ENCODE measurements at regions not wholly inside any gene's neighbourhood (a gene's known extent, or its start where the extent isn't known, plus 50 kb on each side); places are given as distances from the start of the nearest gene placed in this dataset.

- Histone ChIP-seq H3K4me3 (no peak overlapping the region), H3K27me3 (ENCODE audit: control insufficient read depth in 2 of 2, insufficient read depth in 2 of 2, low read length in 2 of 2) (no peaks in the 10 kb centered on the region), H2AFZ (ENCODE audit: low read depth, low read length) (no peak overlapping the region), H3K36me3 (ENCODE audit: control insufficient read depth, insufficient read depth, low read length) (no peaks in the 10 kb centered on the region), H3K79me2 (ENCODE audit: control insufficient read depth, insufficient read depth, low read length) (no peaks in the 10 kb centered on the region), H3K9me1 (ENCODE audit: control insufficient read depth, insufficient read depth, low read length) (no peaks in the 10 kb centered on the region), H3K4me1 (replicated peaks in 1 of 2; ENCODE audit: control insufficient read depth in 2 of 2, insufficient read depth in 2 of 2, low read length in 2 of 2) (no peaks in the 10 kb centered on the region), H3K9me3 (replicated peaks; ENCODE audit: control insufficient read depth, insufficient read depth, low read depth, low read length) (no peaks in the 10 kb centered on the region), H3K9ac (ENCODE audit: insufficient read depth in 1 of 2, low read depth in 2 of 2, low read length in 2 of 2) (no peak overlapping the region), H3K4me2 (ENCODE audit: insufficient read depth, low read length) (no peak overlapping the region), H3K27ac (ENCODE audit: extremely low read depth, low read depth, low read length) (no peak overlapping the region), H4K20me1 (replicated peaks; ENCODE audit: control insufficient read depth, insufficient read depth, low read length) (no peaks in the 10 kb centered on the region)
- DNase-seq (ENCODE audit: extremely low read depth in 1 of 4, low spot score in 3 of 4), result no peak
- BruUV-seq (replicated peaks), result no TSS peak
- in situ Hi-C loops (cut with MboI) (no loop called here), intact Hi-C loops (cut with micrococcal nuclease) (no loop called here)
- TF ChIP-seq ZNF644 (tag; IDR thresholded peaks at IDR 0.05; ENCODE audit: low read depth), result no peak
- TF ChIP-seq TRIM28 (IDR thresholded peaks at IDR 0.05), result no peak
- no peak for TF ChIP-seq ARID4B (CRISPR knock-in tag; IDR thresholded peaks at IDR 0.05)
- no peak for TF ChIP-seq ZNF57 (CRISPR knock-in tag; IDR thresholded peaks at IDR 0.05)
- no peak for TF ChIP-seq XRCC3 (IDR thresholded peaks at IDR 0.05)
- TF ChIP-seq ZNF655 (CRISPR knock-in tag; IDR thresholded peaks at IDR 0.05), result no peak
- no peak for TF ChIP-seq DDX20 (tag; IDR thresholded peaks at IDR 0.05; ENCODE audit: low read depth)
- TF ChIP-seq SIX5 (IDR thresholded peaks at IDR 0.05; ENCODE audit: borderline replicate concordance in 1 of 2, insufficient read depth in 1 of 2, low read depth in 1 of 2, low read length in 2 of 2), result no peak
- TF ChIP-seq ERF (CRISPR knock-in tag; IDR thresholded peaks at IDR 0.05), result no peak
- no peak for TF ChIP-seq LCOR (CRISPR knock-in tag; IDR thresholded peaks at IDR 0.05)
- TF ChIP-seq HEY1 (CRISPR knock-in tag; IDR thresholded peaks at IDR 0.05; ENCODE audit: borderline replicate concordance), result no peak
- no peak for TF ChIP-seq MCM7 (IDR thresholded peaks at IDR 0.05)
- no peak for TF ChIP-seq HNRNPH1 (optimal IDR thresholded peaks at IDR 0.05; ENCODE audit: low read depth, low read length)
- FAIRE-seq, result no peak
- ATAC-seq, result no peak
- CTCF ChIA-PET (ENCODE audit: low intra/inter-chr PET ratio), result no interaction called here
- POLR2A ChIA-PET, result no interaction called here
- 0% methylated on average over 2 of the region's 2 CpGs for WGBS (ENCODE audit: insufficient coverage, low coverage, missing lambda C conversion rate)
Measured at GRCh38 chr14:89651805-89652204, 234.8 kb upstream of the FOXN3 start.
